Activated CD4-positive, alpha-beta memory T cell treated with anti-CD3 and anti-CD28 coated beads for 36 hours (primary cell): ENCODE measurements at regions not wholly inside any gene's neighbourhood (a gene's known extent, or its start where the extent isn't known, plus 50 kb on each side); places are given as distances from the start of the nearest gene placed in this dataset.

Source experiments
- CTCF ChIA-PET: fragments of 350-600 bp; sonication (Branson Sonifier 250); formaldehyde crosslinking; loops from one replicate; lab custom pipeline; 2021; ENCODE audit warnings: antibody characterized with exemption, inconsistent platforms; lab: Charles Lee
- POLR2A ChIA-PET: fragments of 350-600 bp; sonication (Branson Sonifier 250); formaldehyde crosslinking; loops from one replicate; lab custom pipeline; 2021; ENCODE audit warnings: antibody characterized with exemption; lab: Charles Lee
- DNase-seq: peaks from one replicate; pipeline ENCODE4 v3.0.0-alpha.2; 2020
- H3K27ac Mint-ChIP-seq: one replicate; pipeline ENCODE4 v1.8.0; 2021; ENCODE audit warnings: mixed read lengths
- H3K27me3 Mint-ChIP-seq: one replicate; pipeline ENCODE4 v1.8.0; 2021; ENCODE audit warnings: mixed read lengths
- H3K36me3 Mint-ChIP-seq: one replicate; pipeline ENCODE4 v1.8.0; 2021; ENCODE audit warnings: mixed read lengths
- H3K4me1 Mint-ChIP-seq: one replicate; pipeline ENCODE4 v1.8.0; 2021; ENCODE audit warnings: low read depth, mixed read lengths
- H3K4me3 Mint-ChIP-seq: one replicate; pipeline ENCODE4 v1.8.0; 2021; ENCODE audit warnings: mild to moderate bottlenecking, mixed read lengths
- H3K9me3 Mint-ChIP-seq: one replicate; pipeline ENCODE4 v1.8.0; 2021; ENCODE audit warnings: mixed read lengths
- intact Hi-C: fragments of 100-400 bp; cut with micrococcal nuclease; formaldehyde crosslinking; loops from one replicate; pipeline ENCODE4 v1.15.1; 2023

DNA sequence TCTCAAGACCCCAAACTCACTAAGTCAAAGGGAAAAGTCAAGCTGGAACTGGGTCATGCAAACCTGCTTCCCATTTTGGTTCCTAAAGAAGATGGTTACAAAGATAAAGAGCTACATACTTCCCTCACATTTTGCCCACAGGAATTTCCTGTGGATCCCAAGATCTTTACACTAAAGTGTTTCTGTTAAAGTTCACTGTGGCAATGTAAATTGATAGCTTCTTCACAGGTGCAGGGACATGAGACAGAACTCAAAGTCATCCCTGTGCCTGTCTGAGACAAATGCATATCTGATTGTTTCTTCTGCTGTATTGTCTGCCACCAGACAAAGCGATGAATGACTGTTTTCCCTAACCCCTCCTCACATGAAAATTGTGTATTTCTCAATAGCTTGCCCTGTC, 567.8 kb downstream of the ZIC1 start:
- Mint-ChIP-seq H3K4me3 (no peak overlapping the region), H3K27me3 (no peaks in the 10 kb centered on the region), H3K4me1 (no peaks in the 10 kb centered on the region), H3K36me3 (no peaks in the 10 kb centered on the region), H3K27ac (no peak overlapping the region), H3K9me3 (peaks cover 7% of the 10 kb centered on the region)
- intact Hi-C loops: no loop called here
- DNase-seq: no peak
- ChIA-PET CTCF (no interaction called here), POLR2A (no interaction called here)

DNA sequence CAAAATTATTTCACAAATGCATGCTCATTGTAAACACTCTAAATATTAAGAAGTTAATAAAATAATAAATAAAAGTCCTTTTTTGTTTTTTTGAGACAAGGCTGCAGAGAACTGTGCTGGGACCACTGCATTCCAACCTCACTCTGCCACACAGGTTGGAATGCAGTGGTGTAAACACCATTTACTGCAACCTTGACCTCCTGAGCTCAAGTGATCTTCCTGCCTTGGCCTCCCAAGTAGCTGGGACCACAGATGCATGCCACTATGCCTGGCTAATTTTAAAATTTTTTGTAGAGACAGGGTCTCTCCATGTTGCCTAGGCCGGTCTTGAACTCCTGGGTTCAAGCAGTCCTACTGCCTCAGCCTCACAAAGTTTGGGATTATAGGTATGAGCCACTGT, 578.4 kb downstream of the ZIC1 start:
- CTCF ChIA-PET: no interaction called here
- POLR2A ChIA-PET: no interaction called here
- H3K9me3 Mint-ChIP-seq: peaks cover 7% of the 10 kb centered on the region
- no peak overlapping the region for H3K27ac Mint-ChIP-seq
- intact Hi-C loops: no loop called here
- H3K27me3 Mint-ChIP-seq: no peaks in the 10 kb centered on the region
- no peaks in the 10 kb centered on the region for H3K36me3 Mint-ChIP-seq
- no peak overlapping the region for H3K4me3 Mint-ChIP-seq
- DNase-seq: no peak
- no peaks in the 10 kb centered on the region for H3K4me1 Mint-ChIP-seq

GRCh38 chr3:147989344-147989743, 580.2 kb downstream of the ZIC1 start:
- DNase-seq: no peak
- ChIA-PET POLR2A (no interaction called here), CTCF (no interaction called here)
- intact Hi-C loops: no loop called here
- Mint-ChIP-seq H3K27ac (no peak overlapping the region), H3K9me3 (peaks cover 4% of the 10 kb centered on the region), H3K36me3 (no peaks in the 10 kb centered on the region), H3K4me3 (no peak overlapping the region), H3K27me3 (no peaks in the 10 kb centered on the region), H3K4me1 (no peaks in the 10 kb centered on the region)

GRCh38 chr3:148002705-148003205, 593.6 kb downstream of the ZIC1 start:
- no peak overlapping the region for H3K4me3 Mint-ChIP-seq
- H3K27ac Mint-ChIP-seq: no peak overlapping the region
- H3K4me1 Mint-ChIP-seq: no peaks in the 10 kb centered on the region
- H3K9me3 Mint-ChIP-seq: peaks cover 3% of the 10 kb centered on the region
- DNase-seq: no peak
- intact Hi-C loops: no loop called here
- CTCF ChIA-PET: no interaction called here
- H3K36me3 Mint-ChIP-seq: no peaks in the 10 kb centered on the region
- H3K27me3 Mint-ChIP-seq: no peaks in the 10 kb centered on the region
- POLR2A ChIA-PET: no interaction called here

DNA sequence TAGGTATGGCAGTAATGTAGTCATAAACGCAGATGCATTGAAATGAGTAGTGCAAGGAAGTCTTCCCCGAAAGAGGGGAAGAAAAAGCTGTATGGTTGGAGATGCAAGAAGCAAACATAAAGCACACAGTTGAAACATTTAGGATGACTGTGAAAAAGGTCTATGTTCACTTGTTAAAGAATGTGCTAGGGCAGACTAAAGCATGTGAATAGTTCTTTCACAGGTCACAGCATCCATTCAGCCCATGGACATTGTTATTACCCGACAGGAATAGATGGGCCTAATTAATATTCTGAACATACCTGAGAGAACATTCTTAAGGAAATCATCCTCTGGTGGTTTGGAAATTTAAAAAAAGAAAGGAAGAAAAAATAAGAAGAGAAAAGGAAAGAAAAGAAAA, 595.2 kb downstream of the ZIC1 start:
- Mint-ChIP-seq H3K27ac (no peak overlapping the region), H3K9me3 (peaks cover 5% of the 10 kb centered on the region), H3K4me1 (no peaks in the 10 kb centered on the region), H3K36me3 (no peaks in the 10 kb centered on the region), H3K4me3 (no peak overlapping the region), H3K27me3 (no peaks in the 10 kb centered on the region)
- CTCF ChIA-PET: no interaction called here
- no peak for DNase-seq
- POLR2A ChIA-PET: no interaction called here
- intact Hi-C loops: no loop called here

DNA sequence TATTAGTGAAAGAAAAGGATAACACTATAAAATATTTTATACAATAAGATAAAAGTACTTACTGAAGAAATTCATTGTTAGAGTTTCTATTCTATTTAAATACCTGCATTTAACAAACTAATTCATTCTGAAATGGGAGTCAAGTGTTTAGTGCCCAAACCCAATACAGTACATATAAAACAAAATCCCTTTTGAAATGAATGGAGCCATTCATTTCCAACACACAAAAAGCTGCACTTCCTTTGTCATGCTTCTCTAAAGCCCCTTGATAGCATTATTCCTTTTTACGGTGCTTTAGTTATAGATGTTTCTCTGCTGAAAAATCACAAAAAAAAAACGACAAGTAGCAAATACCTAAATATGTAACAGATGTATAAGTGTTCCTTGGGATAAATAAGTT, 596.3 kb downstream of the ZIC1 start:
- POLR2A ChIA-PET: no interaction called here
- no peaks in the 10 kb centered on the region for H3K36me3 Mint-ChIP-seq
- H3K4me3 Mint-ChIP-seq: no peak overlapping the region
- peaks cover 7% of the 10 kb centered on the region for H3K9me3 Mint-ChIP-seq
- DNase-seq: no peak
- no peaks in the 10 kb centered on the region for H3K4me1 Mint-ChIP-seq
- intact Hi-C loops: no loop called here
- CTCF ChIA-PET: no interaction called here
- H3K27me3 Mint-ChIP-seq: no peaks in the 10 kb centered on the region
- H3K27ac Mint-ChIP-seq: no peak overlapping the region

DNA sequence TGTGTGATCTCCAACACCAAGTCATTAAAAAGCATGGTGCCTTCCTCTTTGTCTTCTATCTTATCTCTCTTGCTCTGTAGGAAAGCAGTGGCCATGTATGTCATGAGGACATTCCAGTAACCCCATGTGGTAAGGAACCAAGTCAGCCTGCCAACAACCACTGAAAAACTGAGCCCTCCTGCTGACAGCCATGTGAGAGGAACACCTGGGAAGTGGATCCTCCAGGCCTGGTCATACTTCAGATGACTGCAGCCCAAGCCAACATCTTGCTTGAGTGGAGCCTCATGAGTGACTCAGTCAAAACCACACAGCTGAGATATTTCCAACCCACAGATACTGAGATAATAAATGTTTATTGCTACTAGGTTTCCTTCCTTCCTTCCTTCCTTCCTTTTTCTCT, 597.3 kb downstream of the ZIC1 start:
- Mint-ChIP-seq H3K4me3 (no peak overlapping the region), H3K4me1 (no peaks in the 10 kb centered on the region), H3K27me3 (no peaks in the 10 kb centered on the region), H3K27ac (no peak overlapping the region), H3K36me3 (no peaks in the 10 kb centered on the region), H3K9me3 (peaks cover 7% of the 10 kb centered on the region)
- ChIA-PET CTCF (no interaction called here), POLR2A (no interaction called here)
- no peak for DNase-seq
- intact Hi-C loops: no loop called here

- POLR2A ChIA-PET: no interaction called here
- CTCF ChIA-PET: no interaction called here
- Mint-ChIP-seq H3K4me3 (no peak overlapping the region), H3K27me3 (no peaks in the 10 kb centered on the region), H3K4me1 (no peaks in the 10 kb centered on the region), H3K27ac (no peak overlapping the region), H3K36me3 (no peaks in the 10 kb centered on the region), H3K9me3 (peaks cover 16% of the 10 kb centered on the region)
- intact Hi-C loops: no loop called here
- DNase-seq: no peak
Observed at GRCh38 chr3:148008591-148008990, 599.4 kb downstream of the ZIC1 start.

DNA sequence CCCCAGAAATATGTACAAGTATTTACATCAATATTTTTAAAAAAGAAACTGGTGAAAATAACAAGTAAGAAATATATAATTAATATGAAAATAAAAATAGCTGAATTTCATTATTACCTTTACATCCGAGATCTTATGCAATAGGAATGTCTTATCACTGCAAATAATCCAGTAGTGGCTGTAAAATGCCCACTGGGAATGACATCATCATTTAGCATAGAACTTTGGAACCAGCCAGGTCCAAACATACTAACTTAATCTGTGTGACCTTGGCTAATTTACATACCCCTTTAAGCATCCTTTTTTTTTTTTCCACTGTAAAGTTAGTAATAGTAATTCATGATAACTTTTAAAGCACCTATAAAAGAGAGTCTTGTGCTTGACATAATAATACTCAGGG, 611.7 kb downstream of the ZIC1 start:
- no peaks in the 10 kb centered on the region for H3K36me3 Mint-ChIP-seq
- peaks cover 29% of the 10 kb centered on the region for H3K9me3 Mint-ChIP-seq
- CTCF ChIA-PET: no interaction called here
- no peak overlapping the region for H3K27ac Mint-ChIP-seq
- no peaks in the 10 kb centered on the region for H3K27me3 Mint-ChIP-seq
- H3K4me1 Mint-ChIP-seq: no peaks in the 10 kb centered on the region
- H3K4me3 Mint-ChIP-seq: no peak overlapping the region
- no peak for DNase-seq
- intact Hi-C loops: no loop called here
- POLR2A ChIA-PET: no interaction called here

DNA sequence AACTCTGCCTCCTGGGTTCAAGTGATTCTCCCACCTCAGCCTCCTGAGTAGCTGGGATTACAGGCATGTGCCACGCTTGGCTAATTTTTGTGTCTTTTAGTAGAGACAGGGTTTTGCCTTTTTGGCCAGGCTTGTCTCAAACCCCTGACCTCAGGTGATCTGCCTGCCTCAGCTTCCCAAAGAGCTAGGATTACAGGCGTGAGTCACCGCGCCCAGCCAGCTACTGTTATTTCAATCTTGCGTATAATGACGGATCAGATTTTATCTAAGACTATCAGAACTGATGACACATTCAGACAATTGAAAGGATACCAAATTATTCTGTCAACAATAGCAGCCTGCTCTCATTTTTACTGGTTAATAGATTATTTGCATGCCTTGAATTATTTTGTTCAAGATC, 612.2 kb downstream of the ZIC1 start:
- Mint-ChIP-seq H3K27me3 (no peaks in the 10 kb centered on the region), H3K9me3 (peaks cover 33% of the 10 kb centered on the region), H3K4me3 (no peak overlapping the region), H3K27ac (no peak overlapping the region), H3K4me1 (no peaks in the 10 kb centered on the region), H3K36me3 (no peaks in the 10 kb centered on the region)
- CTCF ChIA-PET: no interaction called here
- intact Hi-C loops: no loop called here
- POLR2A ChIA-PET: no interaction called here
- no peak for DNase-seq

DNA sequence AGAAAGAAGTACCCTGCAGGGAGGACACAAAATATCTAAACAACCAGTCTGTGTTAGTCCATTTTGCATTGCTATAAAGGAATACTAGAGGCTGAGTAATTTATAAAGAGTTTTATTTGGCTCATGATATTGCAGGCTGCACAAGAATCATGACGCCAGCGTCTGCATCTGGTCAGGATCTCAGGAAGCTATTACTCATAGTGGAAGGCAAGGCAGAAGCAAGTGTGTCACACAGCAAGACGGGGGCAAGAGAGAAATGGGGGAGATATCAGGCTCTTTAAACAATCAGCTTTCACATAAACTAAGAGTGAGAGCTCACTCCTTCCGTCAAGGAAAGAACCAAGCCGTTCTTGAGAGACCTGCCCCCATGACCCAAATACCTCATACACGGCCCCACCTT, 614.8 kb downstream of the ZIC1 start:
- ChIA-PET POLR2A (no interaction called here), CTCF (interaction anchor here (0.7 kb wide), 1 partner anchor 23 kb away, joined by 3 read pairs; no protein-coding TSS in a partner anchor)
- no peak for DNase-seq
- no peak overlapping the region for H3K27ac Mint-ChIP-seq
- no peaks in the 10 kb centered on the region for H3K4me1 Mint-ChIP-seq
- no peaks in the 10 kb centered on the region for H3K36me3 Mint-ChIP-seq
- intact Hi-C loops: no loop called here
- H3K27me3 Mint-ChIP-seq: no peaks in the 10 kb centered on the region
- no peak overlapping the region for H3K4me3 Mint-ChIP-seq
- peaks cover 19% of the 10 kb centered on the region for H3K9me3 Mint-ChIP-seq

DNA sequence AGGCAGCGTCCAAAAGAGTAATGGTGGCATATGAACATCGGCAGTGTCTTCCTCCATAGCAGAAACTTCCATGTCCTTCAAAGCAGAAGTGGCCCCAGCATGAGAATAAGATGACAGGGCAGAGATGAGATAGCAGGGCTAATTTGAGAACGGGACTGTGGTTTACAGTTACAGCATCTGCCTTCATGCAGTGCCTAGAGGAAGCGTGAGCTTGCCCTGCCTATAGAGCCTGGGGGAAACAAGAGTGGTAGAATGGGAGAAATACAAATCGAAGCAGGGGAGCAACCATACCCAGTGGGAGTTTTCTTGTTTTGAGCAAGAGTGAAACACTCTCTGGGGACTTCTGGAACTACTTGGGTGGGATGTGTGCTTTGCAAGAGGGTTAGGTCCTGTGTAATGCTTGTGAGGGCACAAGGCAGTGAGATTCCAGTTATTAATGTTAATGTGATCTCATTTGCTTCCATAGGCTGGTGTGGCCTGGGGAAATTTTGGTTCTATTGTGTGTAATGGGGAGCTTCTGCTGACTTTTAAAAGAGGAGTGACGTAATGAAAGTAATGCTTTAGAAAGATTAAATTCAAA, 616.9 kb downstream of the ZIC1 start:
- intact Hi-C loops: no loop called here
- H3K9me3 Mint-ChIP-seq: peaks cover 11% of the 10 kb centered on the region
- ChIA-PET CTCF (no interaction called here), POLR2A (no interaction called here)
- DNase-seq: no peak
- H3K36me3 Mint-ChIP-seq: no peaks in the 10 kb centered on the region
- H3K27me3 Mint-ChIP-seq: no peaks in the 10 kb centered on the region
- H3K4me3 Mint-ChIP-seq: no peak overlapping the region
- H3K4me1 Mint-ChIP-seq: no peaks in the 10 kb centered on the region
- H3K27ac Mint-ChIP-seq: no peak overlapping the region

- Mint-ChIP-seq H3K4me3 (no peak overlapping the region), H3K36me3 (no peaks in the 10 kb centered on the region), H3K27ac (no peak overlapping the region), H3K4me1 (no peaks in the 10 kb centered on the region), H3K9me3 (peaks cover 7% of the 10 kb centered on the region), H3K27me3 (no peaks in the 10 kb centered on the region)
- intact Hi-C loops: no loop called here
- DNase-seq: no peak
- ChIA-PET CTCF (no interaction called here), POLR2A (no interaction called here)
Observed at GRCh38 chr3:148030975-148031374, 621.8 kb downstream of the ZIC1 start.
